GM19438 (cell line): ENCODE measurements at regions not wholly inside any gene's neighbourhood (a gene's known extent, or its start where the extent isn't known, plus 50 kb on each side); places are given as distances from the start of the nearest gene placed in this dataset.
A peak's percentile ranks its signal among the peaks of the same experiment; 100 is the strongest.

Experiments
- ATAC-seq: cut with Tn5 transposase; IDR thresholded peaks from one replicate; pipeline ENCODE4 v1.9.1; 2021; ENCODE audit warnings: low read depth; ENCODE audit not compliant: unreplicated experiment

DNA sequence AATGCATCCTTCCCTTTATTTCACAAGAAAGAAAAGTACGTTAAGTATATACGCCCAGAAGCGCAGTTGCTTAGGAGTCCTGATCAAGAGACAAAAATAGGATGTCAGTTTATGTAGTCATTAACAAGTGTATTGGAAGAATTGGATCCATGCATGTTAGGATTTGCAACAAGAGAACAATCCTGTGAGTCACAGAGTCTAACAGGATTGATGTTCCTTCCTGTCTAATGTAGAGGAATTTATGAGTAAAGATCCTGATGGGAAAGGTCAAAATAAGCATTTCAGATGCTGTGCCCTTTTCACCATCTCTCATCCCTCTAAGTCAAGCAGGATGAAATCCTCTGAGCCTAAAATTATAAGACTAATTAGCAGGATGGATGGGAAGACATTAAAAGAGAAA lies 406.0 kb upstream of the GRIA1 start:
- no peak for ATAC-seq

GRCh38 chr5:153086486-153086885 lies 404.0 kb upstream of the GRIA1 start:
- ATAC-seq = no peak

DNA sequence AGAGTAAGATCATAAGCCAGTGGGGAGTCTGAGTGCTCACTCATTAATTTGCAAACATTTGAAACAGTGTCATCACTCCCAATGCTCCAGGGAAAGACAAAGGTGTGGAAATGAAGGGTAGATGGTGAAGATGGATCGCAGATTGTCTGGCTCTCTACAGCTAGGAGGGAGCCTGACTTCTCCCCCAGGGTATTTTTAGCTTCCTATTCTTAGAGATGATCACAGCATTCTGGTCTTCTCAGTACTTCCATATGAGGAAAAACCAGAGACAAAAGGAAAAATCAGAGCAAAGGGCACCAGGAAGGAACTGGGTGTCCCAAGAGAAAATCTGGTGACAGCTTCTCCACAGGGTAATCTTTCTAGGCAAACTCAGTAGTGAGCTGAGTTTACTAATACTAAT lies 401.9 kb upstream of the GRIA1 start:
- no peak for ATAC-seq

GRCh38 chr5:153094333-153094732 lies 396.1 kb upstream of the GRIA1 start:
- no peak for ATAC-seq

DNA sequence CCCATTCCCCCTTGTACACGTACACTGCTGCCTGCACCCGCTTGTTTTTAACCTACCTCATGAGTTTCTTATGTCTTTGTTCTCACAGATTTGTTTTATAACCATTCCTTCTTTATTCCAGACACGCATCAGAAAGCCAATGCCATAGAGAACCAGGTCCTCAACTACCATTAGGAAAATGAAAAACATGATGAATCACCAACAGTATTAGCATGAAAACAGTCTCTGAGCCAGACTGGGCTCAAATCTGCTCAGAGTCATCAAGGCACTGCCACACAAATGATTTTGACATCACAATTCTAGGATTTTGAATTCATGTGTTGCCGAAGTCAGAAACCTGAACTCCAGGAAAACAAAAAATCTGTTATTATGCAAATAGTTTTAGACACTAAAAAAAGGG lies 394.1 kb upstream of the GRIA1 start:
- ATAC-seq = no peak

GRCh38 chr5:153099328-153099727 lies 391.1 kb upstream of the GRIA1 start:
- ATAC-seq = no peak

DNA sequence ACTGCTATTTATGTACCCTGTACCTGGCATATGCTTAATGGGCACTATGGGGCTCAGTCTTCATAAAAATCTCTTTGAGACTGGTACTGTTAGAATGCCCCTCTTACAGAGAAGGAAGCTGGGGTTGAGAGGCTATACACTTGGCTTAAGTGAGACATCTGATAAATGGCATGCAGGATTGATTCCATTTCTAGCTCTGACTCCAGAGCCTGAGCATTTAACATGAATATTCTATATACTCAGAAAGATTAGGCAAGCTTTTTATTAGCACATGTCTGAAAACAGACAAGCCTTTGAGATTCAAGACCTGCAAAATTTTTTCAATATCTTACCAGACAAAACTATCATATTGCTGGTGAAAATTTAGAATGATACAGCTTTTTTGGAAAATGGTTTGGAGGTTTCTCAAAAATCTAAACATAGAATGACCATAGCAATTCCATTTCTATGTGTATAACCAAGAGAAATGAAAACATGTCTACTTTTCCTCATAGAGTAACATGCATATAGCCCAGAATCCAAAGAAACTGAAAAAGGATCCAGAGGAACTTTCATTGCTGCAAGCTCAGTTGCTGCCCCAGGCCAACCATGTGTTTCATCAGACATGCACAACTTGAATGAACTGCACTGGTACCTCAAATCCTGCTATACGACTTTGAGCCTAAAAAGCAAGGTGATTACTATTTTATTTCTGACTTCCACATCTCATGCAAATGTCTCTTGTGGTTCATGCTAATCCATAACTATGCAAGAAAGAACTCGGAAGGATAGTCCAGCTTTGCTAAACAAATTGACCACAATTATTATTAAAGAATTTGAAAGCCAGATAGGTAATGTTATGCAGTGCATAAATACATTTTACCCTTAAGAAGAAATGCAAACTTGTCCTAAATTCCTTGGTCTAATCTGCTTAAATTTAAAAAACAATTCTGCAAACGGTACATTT lies 389.0 kb upstream of the GRIA1 start:
- no peak for ATAC-seq

- ATAC-seq = no peak
These were observed 373.6 kb upstream of the GRIA1 start for GRCh38 chr5:153116916-153117315.

DNA sequence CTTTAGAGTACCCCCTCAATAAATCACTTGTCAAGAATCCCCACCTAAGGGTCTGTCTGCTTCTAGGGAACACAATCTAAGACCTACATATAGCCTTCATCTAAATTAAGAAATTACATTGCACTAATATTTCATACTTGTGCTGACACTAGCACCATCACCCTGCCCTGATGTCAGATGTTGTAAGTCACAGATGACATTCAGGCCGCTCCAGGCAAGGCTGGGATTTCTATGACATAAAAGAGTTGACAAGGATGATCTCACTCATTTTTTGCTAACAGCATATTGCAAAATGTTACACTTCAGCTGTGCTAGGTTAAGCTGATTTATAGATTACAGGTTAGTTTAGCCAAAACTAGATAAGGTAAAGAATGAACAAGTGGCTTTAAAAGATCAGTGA lies 372.5 kb upstream of the GRIA1 start:
- ATAC-seq = no peak

GRCh38 chr5:153122403-153122802 lies 368.1 kb upstream of the GRIA1 start:
- no peak for ATAC-seq

- no peak for ATAC-seq
These were observed 360.2 kb upstream of the GRIA1 start for GRCh38 chr5:153130296-153130695.

GRCh38 chr5:153135411-153135810 lies 355.1 kb upstream of the GRIA1 start:
- ATAC-seq = no peak

DNA sequence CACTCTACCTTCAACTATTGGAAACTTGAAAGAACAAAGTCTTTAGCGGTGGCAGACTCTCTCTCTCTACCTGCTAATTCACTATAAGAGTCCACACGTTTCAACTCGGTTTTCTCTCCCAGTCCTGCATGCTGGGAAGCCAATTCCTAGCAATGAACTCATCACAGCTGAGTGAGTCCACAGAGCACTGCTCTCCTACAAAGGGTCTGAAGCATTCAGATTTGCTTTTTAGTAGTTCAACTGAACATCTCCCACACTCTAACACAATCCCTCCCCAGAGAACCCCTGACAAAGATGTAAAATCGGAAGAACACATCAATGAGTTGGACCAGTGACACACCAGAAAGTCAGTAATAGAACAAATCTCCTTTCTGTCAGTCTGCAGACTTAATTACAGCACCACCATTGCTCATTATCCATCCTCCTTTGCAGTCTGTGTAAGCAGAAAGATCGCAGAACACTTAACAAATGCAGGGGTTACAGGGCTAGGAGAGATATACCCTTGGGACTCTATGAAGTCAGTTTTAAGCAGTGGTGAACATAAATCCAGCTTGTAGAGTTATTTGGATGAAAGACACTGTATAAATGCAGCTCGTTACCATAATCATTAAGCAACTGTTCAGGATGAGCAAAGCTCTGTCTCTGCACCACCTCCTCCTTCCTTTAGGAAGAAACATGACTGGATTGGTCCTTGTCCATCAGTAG lies 353.4 kb upstream of the GRIA1 start:
- no peak for ATAC-seq

DNA sequence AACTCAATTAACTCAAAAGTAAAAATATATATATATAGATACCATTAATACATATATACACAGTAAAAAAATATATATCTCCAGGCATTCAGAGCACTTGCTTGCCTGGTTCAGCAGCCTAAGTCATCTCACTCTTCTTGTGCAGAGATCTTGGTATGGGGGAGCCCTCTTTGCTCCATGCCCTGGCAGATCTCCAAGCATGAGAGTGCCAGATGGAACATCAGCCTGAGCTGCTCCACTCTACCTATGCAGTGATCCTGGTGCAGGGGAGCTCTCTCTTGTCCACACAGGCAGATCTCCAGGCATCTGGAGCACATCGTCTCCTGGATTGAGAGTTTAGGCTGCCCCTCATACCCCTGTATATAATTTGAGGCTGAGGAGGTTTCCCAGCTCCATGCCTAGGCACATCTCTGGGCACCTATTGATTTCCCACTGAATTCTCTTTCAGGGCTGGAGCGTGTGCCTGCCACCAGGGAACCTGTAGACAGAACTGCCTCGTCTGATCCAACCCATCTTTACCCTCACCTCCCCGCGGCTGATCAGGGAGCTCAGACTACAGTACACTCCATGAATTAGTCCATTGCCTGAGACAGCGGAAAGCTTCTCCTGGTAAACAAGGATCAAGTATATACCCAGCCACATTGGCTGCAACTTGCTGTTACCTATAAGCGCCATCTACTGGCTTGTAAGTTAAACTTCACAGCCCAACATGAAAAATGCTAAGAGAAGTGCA lies 342.4 kb upstream of the GRIA1 start:
- peak; percentile 84 for ATAC-seq

- ATAC-seq = no peak
These were observed 341.9 kb upstream of the GRIA1 start for GRCh38 chr5:153148624-153148976.

- no peak for ATAC-seq
These were observed 338.9 kb upstream of the GRIA1 start for GRCh38 chr5:153151558-153151957.

DNA sequence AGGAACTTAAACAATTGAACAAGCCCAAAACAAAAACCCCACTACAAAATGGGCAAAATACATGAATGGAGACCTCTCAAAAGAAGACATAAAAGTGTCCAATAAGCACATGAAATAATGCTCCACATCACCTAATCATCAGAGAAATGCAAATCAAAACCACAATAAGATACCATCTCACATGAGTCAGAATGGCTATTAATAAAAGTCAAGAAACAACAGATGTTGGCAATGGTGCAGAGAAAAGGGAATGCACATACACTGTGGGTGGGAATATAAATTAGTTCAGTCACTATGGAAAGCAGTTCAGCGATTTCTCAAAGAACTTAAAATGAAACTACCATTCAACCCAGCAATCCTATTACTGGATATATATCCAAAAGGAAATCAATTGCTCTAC lies 337.4 kb upstream of the GRIA1 start:
- ATAC-seq = no peak

DNA sequence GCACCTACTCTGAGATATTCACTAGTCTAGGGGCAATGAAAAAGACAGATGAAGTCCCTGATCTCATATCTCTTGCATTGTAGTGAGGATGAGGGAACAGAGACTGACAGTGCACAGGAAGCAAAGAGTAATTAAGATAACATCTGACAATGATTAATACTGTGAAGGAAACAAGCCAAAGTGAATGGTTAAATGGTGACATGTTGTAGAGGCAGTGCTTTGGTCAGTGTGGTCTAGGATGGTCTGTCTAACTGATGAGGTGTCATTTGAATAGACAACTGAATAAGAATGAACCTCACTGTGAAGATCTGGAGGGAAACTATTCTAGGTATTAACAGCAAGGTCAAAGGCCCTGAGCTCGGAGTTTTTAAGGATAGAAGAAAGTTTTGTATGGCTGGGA lies 333.3 kb upstream of the GRIA1 start:
- no peak for ATAC-seq

GRCh38 chr5:153158608-153159007 lies 331.9 kb upstream of the GRIA1 start:
- ATAC-seq = no peak

DNA sequence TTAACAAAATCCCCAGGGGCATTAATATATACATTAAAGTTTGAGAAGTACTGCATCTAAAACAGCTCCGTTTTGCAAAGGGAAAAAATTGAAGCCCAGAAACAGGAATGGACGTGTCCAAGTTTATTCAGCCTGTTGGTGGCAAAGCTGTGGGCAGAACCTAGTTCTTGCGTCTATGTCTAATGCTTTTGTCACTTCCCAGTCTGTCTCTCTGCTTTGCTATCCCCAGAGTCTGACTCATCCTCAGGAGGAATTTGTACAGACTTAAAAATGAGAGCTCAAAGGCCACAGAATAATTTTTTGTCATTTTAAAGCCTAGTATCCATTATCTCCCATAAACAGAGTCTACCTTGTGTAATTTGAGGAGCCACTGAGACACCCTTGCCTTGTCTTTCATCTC lies 330.9 kb upstream of the GRIA1 start:
- no peak for ATAC-seq

DNA sequence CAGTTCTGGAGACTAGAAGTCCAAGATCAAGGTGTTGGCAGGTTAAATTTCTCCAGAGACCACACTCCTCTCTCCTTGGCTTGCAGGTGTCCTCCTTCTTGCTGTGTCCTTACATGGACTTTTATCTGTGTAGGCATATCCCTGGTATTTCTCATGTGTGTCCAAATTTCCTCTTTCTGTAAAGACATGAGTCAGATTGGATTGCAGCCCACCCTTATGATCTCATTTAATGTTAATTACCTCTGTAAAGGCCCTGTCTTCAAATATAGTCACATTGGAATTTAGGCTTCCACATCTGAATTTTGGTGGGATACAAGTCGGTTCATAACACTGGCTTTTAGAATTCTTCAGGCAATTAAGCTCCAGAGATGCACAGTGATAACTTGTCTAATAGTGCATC lies 322.2 kb upstream of the GRIA1 start:
- ATAC-seq = no peak
